ENCODE measurements at regions not wholly inside any gene's neighbourhood (a gene's known extent, or its start where the extent isn't known, plus 50 kb on each side); places are given as distances from the start of the nearest gene placed in this dataset.

DNA sequence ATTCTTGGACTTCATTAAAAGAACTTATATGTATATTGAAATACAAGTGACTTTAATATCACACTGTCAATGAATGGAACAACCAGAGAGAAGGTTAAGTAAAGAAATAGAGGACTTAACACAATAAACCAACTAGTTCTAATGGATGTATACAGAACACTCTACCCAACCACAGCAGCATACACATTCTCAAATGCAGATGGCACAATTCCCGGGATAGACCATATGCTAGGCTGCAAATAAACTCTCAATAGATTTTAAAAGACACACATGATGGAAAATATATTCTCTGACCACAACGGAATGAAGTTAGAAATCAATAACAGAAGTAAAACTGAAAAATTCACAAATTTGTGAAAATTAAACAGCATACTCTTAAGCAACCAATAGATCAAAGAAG, 214.3 kb upstream of the LINGO1 start:
- POLR2A ChIA-PET (ENCODE audit: low non-redundant PET): no interaction called here
- TF ChIP-seq, protein P1, sequence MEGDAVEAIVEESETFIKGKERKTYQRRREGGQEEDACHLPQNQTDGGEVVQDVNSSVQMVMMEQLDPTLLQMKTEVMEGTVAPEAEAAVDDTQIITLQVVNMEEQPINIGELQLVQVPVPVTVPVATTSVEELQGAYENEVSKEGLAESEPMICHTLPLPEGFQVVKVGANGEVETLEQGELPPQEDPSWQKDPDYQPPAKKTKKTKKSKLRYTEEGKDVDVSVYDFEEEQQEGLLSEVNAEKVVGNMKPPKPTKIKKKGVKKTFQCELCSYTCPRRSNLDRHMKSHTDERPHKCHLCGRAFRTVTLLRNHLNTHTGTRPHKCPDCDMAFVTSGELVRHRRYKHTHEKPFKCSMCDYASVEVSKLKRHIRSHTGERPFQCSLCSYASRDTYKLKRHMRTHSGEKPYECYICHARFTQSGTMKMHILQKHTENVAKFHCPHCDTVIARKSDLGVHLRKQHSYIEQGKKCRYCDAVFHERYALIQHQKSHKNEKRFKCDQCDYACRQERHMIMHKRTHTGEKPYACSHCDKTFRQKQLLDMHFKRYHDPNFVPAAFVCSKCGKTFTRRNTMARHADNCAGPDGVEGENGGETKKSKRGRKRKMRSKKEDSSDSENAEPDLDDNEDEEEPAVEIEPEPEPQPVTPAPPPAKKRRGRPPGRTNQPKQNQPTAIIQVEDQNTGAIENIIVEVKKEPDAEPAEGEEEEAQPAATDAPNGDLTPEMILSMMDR (conservative IDR thresholded peaks at IDR 0.05; ENCODE audit: low read depth): no peak
- CTCF ChIA-PET: interaction anchor here (0.7 kb wide), 2 partner anchors 15 to 41 kb away, joined by 3 read pairs; no protein-coding TSS in a partner anchor
- no peak for DNase-seq (ENCODE audit: low spot score)
- H3K27ac ChIP-seq: no peak overlapping the region

- TF ChIP-seq, protein P1 (conservative IDR thresholded peaks at IDR 0.05; ENCODE audit: low read depth): no peak
- POLR2A ChIA-PET (ENCODE audit: low non-redundant PET): no interaction called here
- no peak for DNase-seq (ENCODE audit: low spot score)
- CTCF ChIA-PET: no interaction called here
- H3K27ac ChIP-seq: no peak overlapping the region
These were observed 213.6 kb upstream of the LINGO1 start for GRCh38 chr15:77846360-77846759.

- CTCF ChIA-PET: no interaction called here
- DNase-seq (ENCODE audit: low spot score): no peak
- no peak overlapping the region for H3K27ac ChIP-seq
- TF ChIP-seq, protein P1 (conservative IDR thresholded peaks at IDR 0.05; ENCODE audit: low read depth): no peak
- POLR2A ChIA-PET (ENCODE audit: low non-redundant PET): no interaction called here
These were observed 212.2 kb upstream of the LINGO1 start for GRCh38 chr15:77844798-77845446.

DNA sequence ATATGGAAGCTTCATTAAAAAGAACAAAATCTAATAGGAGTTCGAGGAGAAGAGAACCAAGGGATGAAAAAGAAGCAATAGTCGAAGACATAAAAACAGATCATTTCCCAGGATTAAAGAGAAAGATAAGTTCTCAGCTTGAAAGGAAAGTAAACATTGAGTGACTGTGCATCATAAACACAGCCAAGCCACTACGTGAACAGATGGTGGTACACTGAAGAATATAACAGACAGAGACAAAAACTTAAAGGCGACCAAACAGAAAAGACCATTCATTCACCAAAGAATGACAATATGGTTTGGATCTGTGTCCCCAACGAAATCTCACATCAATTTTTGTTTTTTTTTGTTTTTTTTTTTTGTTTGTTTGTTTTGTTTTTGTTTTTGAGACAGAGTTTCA, 210.8 kb upstream of the LINGO1 start:
- TF ChIP-seq, protein P1 (conservative IDR thresholded peaks at IDR 0.05; ENCODE audit: low read depth): no peak
- no peak for DNase-seq (ENCODE audit: low spot score)
- ChIA-PET CTCF (interaction anchor here (0.6 kb wide), 1 partner anchor 37 kb away, joined by 3 read pairs; no protein-coding TSS in a partner anchor), POLR2A (ENCODE audit: low non-redundant PET) (no interaction called here)
- H3K27ac ChIP-seq: no peak overlapping the region

DNA sequence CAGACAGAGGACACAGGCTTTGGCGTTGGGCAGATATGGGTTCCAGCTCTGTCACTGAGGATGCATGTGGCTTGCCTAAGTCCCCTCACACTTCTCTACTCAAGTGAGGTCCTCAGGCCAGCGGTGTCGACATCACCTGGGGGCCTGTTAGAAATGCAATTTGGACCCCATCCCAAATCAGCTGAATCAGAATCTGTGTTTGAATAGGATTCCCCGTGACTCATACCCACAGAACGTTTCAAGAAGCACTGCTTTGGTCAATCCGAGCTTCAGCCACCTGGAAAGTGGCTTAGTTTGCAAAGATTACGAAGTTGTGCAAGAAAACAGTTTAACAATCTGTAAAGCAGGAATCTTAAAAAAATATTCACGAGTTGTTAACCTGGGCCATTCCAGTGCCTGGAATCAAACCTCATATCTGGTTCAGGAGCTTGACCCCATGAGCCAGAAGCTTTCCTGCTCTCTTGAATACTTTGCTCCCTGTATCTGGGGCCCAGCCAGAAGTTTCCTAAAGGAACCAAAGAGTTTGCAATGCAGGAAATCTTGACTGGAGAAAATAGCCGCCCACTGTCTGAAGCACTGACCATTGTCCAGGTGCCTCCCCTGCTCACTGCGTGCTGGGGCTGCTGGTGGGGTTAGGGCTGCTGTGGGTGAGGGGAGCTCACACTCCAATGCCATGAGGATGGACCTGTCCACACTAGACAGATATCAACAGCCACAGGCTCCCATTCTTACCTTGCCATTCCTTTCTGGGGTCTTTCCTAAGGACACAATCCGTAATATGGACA, 208.5 kb upstream of the LINGO1 start:
- TF ChIP-seq, protein P1 (conservative IDR thresholded peaks at IDR 0.05; ENCODE audit: low read depth): no peak
- DNase-seq (ENCODE audit: low spot score): peak; percentile 92
- ChIA-PET POLR2A (ENCODE audit: low non-redundant PET) (no interaction called here), CTCF (interaction anchor here (0.6 to 1.0 kb wide), 3 partner anchors 20 to 639 kb away, joined by 4 to 7 read pairs (median 4); no protein-coding TSS in a partner anchor)
- peak overlapping the region; percentile 93 for H3K27ac ChIP-seq

DNA sequence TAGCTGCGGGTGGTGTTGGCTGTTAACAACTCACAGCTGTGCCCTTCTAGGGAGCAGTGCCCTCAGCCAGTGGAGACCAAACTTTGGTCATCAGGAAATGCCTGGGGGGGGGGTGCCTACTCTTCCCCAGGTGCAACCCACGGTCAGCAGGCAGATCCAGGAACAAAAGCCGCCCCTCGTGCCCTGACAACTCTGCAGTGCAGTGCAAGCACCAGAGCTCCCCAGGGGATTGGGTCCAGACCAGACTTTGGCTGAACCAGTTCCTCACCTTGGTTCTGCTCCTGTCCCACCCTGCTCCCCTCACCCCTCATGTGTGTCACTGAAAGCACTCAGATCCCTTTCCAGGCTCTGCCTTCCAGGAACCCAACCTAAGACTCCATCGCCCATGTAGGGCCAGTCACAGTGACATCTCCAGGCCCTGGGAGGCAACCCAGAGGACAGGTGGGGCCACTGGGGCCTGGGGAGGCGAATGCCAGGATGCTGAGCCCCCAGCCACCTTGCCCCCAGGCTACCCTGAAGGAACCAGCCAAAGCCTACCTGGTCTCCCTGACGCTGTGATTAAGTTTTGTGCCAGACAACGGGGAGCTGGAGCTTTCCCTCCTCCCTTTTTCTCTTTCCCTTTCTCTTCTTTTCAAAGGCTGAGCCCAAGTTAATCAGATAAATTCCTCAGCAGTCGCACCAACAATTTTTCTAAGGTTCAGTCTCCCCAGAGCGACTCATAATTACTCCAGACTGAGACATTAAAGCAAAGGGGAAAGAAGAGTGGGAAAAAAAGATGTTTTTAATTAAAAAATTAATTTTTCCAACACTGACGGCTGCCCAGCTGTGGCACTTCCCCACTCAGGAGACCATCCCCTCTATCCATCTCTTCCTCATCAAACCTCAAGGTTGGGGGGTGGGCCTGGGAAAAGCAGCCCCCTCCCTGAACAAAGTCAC, 207.5 kb upstream of the LINGO1 start:
- TF ChIP-seq, protein P1 (conservative IDR thresholded peaks at IDR 0.05; ENCODE audit: low read depth): no peak
- DNase-seq (ENCODE audit: low spot score): no peak
- ChIA-PET CTCF (interaction anchor here (0.6 to 0.7 kb wide), 3 partner anchors 22 to 61 kb away, joined by 3 to 4 read pairs (median 4); no protein-coding TSS in a partner anchor), POLR2A (ENCODE audit: low non-redundant PET) (no interaction called here)
- H3K27ac ChIP-seq: peak overlapping the region; percentile 93

Data from RWPE1 (cell line).